HUES64 (cell line): ENCODE measurements at regions not wholly inside any gene's neighbourhood (a gene's known extent, or its start where the extent isn't known, plus 50 kb on each side); places are given as distances from the start of the nearest gene placed in this dataset.
"Not testable (repeated sequence)": the region's sequence is repeated elsewhere in the genome, so short reads cannot be mapped to it uniquely, and the experiment has no call there.

Experiments used
- H3K27ac ChIP-seq: 2 replicates; pipeline ENCODE4 v1.7.0; 2013; ENCODE audit warnings: low read depth, low read length, inconsistent platforms
- H3K27me3 ChIP-seq: 2 replicates; pipeline ENCODE4 v1.6.1; 2013; ENCODE audit warnings: mild to moderate bottlenecking, low read length; ENCODE audit not compliant: insufficient read depth
- H3K36me3 ChIP-seq: 2 replicates; pipeline ENCODE4 v1.6.1; 2013; ENCODE audit warnings: mild to moderate bottlenecking, low read length; ENCODE audit not compliant: insufficient read depth
- H3K4me1 ChIP-seq: 2 replicates; pipeline ENCODE4 v1.6.1; 2013; ENCODE audit warnings: mild to moderate bottlenecking, low read length, moderate library complexity; ENCODE audit not compliant: insufficient read depth
- H3K4me3 ChIP-seq: 2 replicates; pipeline ENCODE4 v1.5.1; 2013; ENCODE audit warnings: mild to moderate bottlenecking, low read length, moderate library complexity
- H3K9ac ChIP-seq: 2 replicates; pipeline ENCODE4 v1.6.1; 2013; ENCODE audit warnings: mild to moderate bottlenecking, low read depth, low read length
- H3K9me3 ChIP-seq: 2 replicates; pipeline ENCODE4 v1.6.1; 2013; ENCODE audit warnings: low read depth, low read length; ENCODE audit not compliant: insufficient read depth
- WGBS: fragments of 150-250, 120-280 bp; methylation state at CpG from one replicate; pipeline ENCODE4 v1.1.7; 2013; ENCODE audit warnings: missing lambda C conversion rate; 5-methylcytosine and 5-hydroxymethylcytosine counted together

DNA sequence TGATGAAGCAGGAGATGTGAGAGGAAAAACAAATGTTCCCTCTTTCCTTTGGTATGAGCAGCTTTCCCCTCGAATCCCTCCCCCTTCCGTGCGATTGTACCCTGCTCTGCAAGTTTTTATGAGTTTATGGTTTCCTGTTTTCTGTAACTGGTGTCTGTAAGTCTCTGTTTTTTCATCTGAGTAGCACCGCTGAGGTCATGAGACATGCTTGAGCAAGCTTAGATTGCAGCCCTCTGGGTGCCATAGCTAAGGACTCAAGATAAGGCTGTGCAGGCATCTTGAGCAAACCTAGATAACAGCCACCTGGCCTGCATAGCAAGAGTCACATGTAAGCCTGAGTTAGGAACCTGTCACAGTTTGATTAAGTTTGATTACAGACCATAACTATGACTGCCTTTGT, 165.2 kb upstream of the TGIF2LX start:
- H3K27ac ChIP-seq, H3K27me3 ChIP-seq, H3K9me3 ChIP-seq, H3K4me1 ChIP-seq, H3K9ac ChIP-seq, H3K4me3 ChIP-seq, H3K36me3 ChIP-seq: not testable (repeated sequence)
- 100% methylated on average over 1 of the region's 4 CpGs for whole genome bisulfite sequencing

DNA sequence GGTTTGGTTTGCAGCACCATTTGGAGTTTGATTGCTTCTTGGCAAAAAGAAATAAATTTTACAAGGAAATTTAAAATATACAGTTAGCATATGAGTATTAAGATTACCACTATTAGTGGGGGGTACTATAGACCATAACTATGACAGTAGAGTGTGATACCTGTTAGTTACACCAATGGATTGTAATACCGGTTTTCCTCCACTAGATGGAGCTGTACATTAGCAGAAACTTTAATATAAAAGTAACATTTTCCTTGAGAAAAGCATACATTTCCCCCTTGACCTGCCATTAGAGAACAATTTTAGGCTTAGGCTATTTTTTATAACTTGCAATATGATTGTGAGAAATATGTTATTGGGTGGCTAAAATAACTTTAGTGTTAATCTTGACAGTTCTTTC, 163.9 kb upstream of the TGIF2LX start:
- H3K9ac ChIP-seq, H3K36me3 ChIP-seq, H3K4me3 ChIP-seq, H3K9me3 ChIP-seq, H3K27me3 ChIP-seq, H3K4me1 ChIP-seq, H3K27ac ChIP-seq: not testable (repeated sequence)
- no CpG with 5 or more reads among the region's 1 CpG for WGBS

GRCh38 chrX:89759076-89759685, 162.5 kb upstream of the TGIF2LX start:
- H3K4me3 ChIP-seq, H3K9me3 ChIP-seq, H3K9ac ChIP-seq, H3K36me3 ChIP-seq, H3K27ac ChIP-seq, H3K4me1 ChIP-seq, H3K27me3 ChIP-seq: not testable (repeated sequence)
- WGBS = 81% methylated on average over 4 of the region's 5 CpGs

- H3K27ac ChIP-seq, H3K9ac ChIP-seq, H3K36me3 ChIP-seq, H3K4me1 ChIP-seq, H3K27me3 ChIP-seq, H3K4me3 ChIP-seq, H3K9me3 ChIP-seq: not testable (repeated sequence)
- WGBS = 89% methylated on average over 1 of the region's 3 CpGs
Observed at GRCh38 chrX:89771639-89772038, 150.1 kb upstream of the TGIF2LX start.

DNA sequence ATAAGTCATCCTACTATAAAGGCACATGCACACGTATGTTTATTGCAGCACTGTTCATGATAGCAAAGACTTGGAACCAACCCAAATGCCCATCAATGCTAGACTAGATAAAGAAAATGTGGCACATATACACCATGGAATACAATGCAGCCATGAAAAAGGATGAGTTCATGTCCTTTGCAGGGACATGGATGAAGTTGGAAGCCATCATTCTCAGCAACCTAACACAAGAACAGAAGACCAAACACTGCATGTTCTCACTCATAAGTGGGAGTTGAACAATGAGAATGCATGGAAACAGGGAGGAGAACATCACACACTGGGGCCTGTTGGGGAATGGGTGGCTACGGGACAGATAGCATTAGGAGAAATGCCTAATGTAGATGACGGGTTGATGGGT, 110.3 kb upstream of the TGIF2LX start:
- H3K9ac ChIP-seq, H3K27ac ChIP-seq, H3K4me1 ChIP-seq, H3K27me3 ChIP-seq, H3K9me3 ChIP-seq, H3K4me3 ChIP-seq, H3K36me3 ChIP-seq: not testable (repeated sequence)
- WGBS = 100% methylated on average over 1 of the region's 3 CpGs

GRCh38 chrX:89839723-89840122, 82.0 kb upstream of the TGIF2LX start:
- not testable (repeated sequence) for H3K4me1 ChIP-seq, H3K27me3 ChIP-seq, H3K9me3 ChIP-seq, H3K4me3 ChIP-seq, H3K9ac ChIP-seq, H3K36me3 ChIP-seq, H3K27ac ChIP-seq
- WGBS = 96% methylated on average over 2 of the region's 6 CpGs

GRCh38 chrX:89871662-89872061, 50.0 kb upstream of the TGIF2LX start:
- H3K4me3 ChIP-seq, H3K27ac ChIP-seq, H3K9ac ChIP-seq, H3K4me1 ChIP-seq, H3K36me3 ChIP-seq, H3K27me3 ChIP-seq, H3K9me3 ChIP-seq: not testable (repeated sequence)
- WGBS = 55% methylated on average over 3 of the region's 4 CpGs
